HG03159 (cell line): ENCODE measurements at regions not wholly inside any gene's neighbourhood (a gene's known extent, or its start where the extent isn't known, plus 50 kb on each side); places are given as distances from the start of the nearest gene placed in this dataset.

Experiments used
- ATAC-seq: cut with Tn5 transposase; IDR thresholded peaks from one replicate; pipeline ENCODE4 v1.9.1; 2021; ENCODE audit warnings: mild to moderate bottlenecking, moderate library complexity; ENCODE audit not compliant: unreplicated experiment

DNA sequence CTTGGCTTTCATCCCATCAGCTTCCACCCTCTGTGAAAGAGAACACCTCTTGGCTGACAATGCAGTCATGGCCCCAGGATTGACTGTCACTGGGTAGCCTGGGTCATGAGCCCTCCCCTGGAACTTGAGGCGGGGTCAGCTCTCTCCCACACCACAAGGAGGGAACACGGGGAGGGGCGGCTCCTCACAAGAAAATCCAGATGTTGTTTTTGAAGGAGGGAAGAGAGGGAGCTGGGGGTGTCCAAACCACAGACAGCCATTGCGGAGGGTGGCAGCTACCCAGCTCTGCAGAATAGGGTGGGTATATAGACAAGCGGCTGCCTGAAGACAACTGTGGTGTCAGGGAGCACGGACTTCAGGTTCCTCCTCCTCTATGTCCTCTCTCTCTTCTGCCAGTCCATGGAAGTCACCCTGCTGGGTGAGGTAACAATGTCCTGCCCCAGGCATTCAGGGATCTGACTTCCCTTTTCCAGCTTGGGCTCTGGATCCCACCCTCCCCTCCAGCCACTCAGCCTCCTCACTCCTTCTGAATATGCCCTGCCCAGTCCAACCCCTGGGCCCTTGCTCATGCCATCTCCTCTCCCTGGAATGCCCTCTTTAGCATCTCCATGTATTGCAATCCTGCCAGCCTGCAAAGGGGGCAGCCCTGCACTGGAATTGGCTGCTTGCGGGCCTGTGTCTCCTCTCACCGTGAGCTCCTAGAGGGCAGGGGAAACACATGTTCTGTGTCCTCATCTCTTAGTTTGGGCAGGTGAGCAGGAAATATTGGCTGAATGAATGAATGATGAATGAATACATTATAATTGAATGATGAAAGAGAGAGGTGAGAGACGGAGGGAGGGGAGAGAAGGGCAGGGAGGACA, 60.9 kb upstream of the RUNX3 start:
- no peak for ATAC-seq

DNA sequence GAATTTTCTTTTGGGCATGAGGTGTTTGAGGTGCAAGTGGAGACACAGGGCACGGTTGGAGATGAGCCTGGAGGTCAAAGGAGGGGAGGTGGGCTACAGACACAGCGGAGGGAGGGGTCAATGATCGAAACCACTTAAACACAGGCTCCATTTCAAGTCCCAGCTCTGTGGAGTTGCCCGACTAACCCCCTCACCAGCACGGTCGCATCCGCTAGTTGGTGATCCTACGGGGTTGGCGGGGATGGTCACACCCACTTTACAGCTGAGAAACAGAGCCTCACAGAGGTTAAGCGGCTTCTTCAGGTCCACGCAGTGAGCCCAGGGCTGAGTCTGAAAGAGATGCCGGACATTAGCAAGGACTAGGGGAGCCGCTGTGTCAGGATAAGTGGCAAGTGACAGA, 60.1 kb upstream of the RUNX3 start:
- ATAC-seq, result no peak

DNA sequence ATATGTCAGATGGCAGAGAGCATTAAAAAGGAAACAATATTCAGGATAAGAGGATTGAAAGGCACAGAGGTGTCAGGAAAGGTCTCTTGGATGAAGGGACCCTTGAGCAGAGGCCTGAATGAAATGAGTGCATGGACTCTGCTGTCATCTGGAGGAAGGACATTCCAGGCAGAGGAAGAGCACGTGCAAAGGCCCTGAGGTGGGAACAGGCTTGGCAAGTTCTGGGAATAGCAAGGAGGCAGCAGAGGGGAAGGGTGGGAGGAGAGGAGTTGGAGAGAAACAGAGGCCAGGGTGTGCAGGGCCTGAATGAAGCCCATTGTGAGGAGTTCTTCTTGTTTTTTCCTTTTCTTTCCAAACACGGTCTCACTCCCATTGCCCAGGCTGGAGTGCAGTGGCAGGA, 59.0 kb upstream of the RUNX3 start:
- ATAC-seq, result no peak

DNA sequence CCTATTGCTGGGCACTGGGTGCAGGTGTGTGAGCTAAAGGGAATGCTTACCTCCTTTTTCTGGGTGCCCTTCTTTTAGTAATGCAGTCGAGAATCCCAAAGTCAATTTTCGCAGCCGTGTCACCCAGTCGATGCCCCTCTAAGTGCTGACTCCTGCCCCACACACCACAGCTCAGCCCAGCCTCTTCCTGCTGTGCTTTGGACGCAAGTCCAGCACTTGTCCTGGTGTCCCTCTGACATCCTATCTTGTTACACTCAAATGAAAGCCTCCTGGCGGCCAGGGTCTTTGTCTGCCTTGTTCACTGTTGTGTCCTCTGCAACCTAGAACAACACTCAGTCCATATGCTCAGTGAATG, 58.5 kb upstream of the RUNX3 start:
- ATAC-seq, result no peak

DNA sequence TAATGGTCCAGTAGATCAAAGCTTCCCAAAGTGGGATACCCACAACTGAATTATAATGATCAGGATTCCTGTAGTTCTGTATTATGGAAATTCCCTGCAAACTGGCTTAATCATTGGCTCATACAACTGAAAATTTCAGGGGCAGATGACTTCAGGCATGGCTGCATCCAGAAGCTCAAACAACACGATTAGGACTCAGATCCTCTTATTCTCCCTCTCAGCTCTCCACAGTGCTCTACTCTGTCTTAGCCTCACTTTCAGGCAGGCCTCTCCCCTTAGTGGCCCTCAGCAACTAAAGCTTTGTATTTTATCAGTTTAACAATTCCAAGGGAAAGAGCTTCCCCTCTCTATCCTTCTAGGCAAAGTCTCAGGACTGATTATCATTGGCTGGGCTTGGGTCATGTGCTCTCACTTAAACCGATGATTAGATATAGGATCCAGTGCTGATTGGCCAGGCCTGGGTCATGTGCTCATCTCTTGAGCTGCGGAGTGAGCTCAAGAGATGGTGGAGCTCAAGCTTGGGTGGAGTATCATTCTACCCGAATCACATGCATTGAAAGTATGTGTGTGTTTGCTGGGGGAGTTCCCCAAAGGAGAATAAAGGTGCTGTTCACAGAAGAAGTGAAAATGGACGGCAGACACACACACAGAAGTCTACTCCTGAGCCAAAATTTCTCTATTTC, 57.9 kb upstream of the RUNX3 start:
- ATAC-seq, result no peak

DNA sequence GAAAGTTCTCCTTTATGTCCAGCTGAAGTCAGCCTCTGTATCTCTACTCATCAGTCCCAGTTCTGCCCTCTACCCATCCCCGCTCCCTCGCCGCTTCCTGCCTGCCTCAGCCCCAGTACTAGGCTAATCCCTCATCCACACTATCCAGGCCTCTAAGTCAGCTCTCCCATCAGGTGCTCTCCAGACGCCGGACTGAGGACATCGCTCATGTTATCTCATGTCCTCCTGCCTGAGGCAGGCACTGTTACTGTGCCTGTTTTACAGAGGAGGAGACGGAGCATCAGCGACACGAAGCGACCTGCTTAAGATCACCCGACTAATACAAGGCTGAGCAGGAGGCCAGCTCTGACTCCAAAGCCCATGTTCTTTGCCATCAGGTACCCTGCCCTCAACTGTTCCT, 57.3 kb upstream of the RUNX3 start:
- ATAC-seq, result no peak

DNA sequence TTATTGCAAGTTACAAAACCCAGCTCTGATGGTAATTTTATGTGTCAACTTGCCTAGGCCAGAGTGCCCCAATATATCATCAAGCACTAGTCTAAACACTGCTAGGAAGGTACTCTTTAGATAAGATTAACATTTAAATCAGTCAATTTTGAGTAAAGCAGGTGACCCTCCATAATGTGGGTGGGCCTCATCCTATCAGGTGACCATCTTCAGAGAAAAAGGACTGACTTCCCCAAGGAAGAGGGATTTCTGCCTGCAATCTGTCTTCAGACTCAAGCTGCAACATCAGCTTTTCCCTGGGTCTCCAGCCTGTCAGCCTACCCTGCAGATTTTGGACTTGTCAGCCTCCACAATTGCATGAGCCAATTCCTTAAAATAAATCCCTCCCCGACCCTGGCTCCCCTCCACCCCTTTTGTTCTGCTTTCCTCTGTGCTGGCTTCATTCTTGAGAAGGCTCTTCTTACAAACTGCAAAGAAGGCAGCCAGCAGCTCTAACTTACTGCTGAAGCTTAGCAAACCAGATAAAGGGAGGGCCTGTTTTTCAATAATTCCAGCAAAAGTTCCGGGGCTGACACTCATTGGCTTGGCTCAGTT, 56.4 kb upstream of the RUNX3 start:
- no peak for ATAC-seq

DNA sequence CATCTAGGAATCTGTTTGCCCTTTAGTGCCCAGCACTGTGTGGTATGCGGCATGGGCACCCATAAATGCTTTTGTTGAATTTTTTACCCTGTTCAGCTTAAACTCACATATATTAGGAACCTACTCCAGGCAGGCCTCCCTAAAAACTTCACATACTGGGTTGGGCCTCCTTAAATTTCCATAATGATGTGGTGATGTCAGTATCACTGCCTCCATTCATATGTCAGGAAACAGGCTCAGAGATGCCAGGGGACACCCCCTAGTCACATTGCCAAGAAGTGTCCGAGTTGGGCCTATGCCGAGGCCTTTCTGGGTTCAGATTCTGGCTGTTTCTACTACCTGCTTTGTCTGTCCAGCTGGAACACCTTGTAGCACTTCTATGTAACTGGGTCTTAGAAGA, 55.7 kb upstream of the RUNX3 start:
- no peak for ATAC-seq

DNA sequence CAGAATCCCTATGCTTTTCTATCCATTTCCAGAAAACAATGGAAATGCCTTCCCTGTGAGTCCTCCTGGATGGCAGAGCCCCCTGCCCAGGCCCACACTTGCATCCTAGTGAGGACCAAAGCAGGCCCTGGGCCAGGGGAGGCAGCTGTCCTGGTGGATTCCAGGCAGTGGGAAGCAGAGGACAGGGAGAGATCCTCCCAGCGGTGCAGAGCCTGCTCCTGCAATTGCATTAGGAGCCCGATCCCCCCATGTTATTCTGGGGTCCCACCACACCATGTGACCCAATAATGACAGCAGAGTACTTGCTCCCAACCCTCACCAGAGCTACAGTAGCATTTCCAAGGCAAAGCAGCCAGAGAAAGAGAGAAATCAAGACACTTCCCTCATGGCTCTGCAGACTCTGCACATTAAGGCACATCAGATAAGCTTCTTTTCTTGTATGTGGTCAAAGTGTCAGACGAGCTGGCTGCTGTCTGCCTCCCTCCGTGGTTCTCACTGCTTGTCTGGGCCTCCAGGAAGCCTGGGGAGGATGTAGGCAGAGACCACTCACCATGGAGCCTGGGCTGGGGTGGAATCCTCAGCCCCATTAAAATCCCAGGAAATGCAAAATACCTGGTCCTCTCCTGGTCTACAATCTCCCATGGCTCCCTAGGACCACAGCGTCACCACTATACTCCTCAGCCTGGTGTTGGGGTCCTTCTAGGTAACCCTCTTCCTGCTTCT, 54.9 kb upstream of the RUNX3 start:
- ATAC-seq, result no peak

DNA sequence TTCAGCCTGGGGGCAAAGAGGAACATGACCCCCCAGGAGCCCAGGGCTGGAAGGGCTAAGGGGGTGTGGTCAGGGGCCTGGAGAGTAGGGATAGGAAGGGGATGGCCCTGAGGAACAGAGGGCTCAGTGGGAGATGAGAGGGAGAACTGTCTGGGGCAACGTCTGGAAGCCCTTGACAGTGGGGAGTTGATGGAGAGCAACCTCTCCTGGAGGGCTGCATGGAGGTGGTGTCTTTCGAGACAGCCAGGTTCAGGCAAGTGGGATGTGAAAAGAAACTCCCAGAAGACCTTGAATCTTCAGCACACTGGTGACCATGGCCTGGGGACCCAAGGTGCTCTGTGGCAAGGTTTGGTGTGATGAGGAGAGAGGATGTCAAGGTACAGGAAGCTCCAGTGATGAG, 54.2 kb upstream of the RUNX3 start:
- ATAC-seq, result no peak

DNA sequence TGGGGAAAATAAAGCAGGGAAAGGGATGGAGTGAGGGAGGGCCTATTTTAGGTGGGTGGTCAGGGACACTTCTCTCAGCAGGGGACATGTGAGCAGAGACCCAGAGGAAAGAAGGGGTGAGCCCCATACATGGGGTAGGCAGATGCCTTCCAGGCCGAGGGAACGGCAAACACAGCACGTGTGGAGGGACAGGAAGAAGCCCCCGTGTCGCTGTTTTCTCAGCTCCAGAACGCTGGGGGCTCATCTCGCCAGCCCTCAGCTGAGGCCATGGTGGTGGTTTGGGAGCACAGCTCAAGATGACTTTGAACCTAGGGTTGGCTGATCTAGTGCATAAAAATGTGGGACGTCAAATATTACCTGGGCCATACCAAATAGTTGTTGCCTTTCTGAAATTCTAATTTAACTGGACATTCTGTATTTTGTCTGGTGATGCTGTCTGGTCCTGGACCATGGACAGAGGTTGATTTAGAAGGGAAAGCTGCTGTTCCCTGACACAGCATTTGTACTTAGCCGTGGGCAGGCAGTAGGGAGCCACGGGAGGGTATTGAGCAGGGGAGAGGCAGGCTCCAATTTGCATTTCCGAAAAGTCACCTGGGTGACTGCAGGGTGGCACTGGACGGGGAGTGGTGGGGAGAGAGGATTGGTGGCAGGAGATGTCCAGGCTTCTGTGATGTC, 53.1 kb upstream of the RUNX3 start:
- ATAC-seq, result no peak

DNA sequence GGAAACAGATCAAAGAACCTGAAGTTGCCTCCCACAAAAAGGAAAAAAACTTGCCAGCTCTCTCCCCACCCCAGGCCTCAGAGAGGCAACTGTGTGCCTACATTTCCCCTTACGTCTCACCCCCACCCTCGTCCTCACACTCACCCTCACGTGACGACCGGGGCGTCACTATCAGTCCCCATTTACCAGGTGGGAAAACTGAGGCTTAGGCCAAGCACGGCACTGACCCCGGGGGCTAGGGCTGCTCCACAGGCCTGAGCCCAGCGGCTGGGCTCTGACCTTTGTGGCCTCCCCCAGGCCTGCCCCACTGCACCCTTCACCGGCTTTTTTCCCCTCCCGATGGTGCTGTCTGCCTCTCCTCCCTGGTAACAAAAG, 51.5 kb upstream of the RUNX3 start:
- ATAC-seq, result no peak

DNA sequence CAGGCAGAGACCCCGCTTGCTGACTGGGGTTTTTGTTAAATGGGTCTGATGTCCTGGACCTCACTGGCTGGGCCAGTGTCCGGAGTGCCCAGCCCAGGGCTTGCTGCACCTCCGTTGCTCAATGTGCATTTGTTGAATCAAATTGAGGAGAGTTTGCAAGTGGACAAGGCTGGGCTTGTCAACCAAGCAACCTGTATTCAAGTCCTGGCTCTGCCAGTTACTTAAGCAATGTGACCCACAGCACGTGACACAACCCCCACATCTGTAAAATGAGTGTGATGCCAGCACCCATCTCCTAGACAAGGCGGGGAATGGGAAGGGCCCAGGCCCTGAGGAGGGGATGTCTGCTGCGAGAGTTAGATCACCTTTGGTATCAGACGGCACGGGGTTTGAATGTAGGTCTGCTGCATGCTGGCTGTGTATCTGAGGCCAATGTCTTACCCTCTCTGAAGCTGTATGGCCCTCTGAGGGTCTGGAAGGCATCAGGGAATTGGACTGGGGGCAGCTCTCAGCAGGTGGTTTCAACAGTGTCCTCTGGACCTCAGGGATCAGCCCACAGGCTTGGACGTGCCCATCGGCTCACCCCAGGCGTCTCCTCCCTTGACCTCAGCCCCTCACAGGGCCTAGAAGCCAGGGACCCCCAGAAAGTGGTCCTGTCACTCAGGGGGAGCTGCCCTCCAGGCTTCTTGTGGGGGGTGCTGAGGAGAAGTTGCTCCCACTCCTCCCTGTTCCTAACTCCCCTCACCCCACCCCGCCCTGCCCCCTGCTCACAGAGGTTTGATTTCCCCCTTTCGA, 51.0 kb upstream of the RUNX3 start:
- ATAC-seq, result no peak
